Fibroblast of skin of right quadriceps (primary cell): ENCODE measurements at regions not wholly inside any gene's neighbourhood (a gene's known extent, or its start where the extent isn't known, plus 50 kb on each side); places are given as distances from the start of the nearest gene placed in this dataset.
A peak's percentile ranks its signal among the peaks of the same experiment; 100 is the strongest.

Experiments
- DNase-seq: peaks from one replicate; pipeline ENCODE4 v3.0.0-alpha.2; 2013

DNA sequence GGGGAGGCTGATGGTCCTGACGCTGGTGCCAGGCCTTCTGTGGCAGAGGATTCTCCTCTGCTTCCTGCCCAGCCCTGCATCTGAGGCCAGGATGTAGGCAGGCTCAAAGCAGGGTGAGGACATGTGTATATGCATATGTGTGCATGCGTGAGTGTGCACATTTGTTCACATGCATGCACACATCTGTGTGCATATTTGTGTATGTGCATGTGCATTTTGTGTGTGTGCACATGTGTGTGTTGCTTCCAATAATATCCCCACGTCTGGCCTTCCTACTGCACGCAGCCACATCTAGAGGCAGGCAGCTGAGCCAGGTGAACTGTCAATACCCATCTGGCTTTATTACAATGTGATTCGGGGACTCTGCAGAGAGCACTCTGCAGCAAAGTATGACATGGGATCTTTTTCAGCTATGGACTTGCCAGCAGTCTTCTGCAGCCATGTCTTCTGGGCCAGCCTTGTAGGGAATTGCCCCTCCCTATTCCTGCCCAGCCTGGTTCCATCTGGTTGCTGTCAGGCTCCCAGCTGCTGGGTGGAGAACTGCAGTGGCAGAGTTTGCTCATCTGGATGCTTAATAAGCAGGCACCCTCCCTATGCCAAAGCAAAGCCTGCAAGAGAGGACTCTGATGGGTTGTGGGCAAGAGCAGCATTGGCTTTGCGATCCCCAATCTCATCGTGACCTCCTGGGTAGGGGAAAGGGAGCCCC, 140.7 kb downstream of the PFKFB3 start:
- no peak for DNase-seq

DNA sequence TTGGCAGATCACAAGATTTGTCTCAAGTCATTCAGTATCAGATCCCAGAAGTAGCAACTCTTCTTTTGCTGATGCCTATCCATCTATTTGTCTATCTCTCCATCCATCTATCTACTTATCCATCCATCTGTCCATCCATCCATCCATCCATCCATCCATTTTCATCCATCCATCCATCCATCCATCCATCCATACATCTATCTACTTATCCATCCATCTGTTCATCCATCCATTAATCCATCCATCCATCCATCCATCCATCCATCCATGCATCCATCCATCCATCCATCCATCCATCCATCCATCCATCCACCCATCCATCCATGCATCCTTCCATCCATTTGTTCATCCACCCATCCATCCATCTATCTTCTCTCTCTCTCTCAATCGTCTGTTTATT, 142.7 kb downstream of the PFKFB3 start:
- no peak for DNase-seq

DNA sequence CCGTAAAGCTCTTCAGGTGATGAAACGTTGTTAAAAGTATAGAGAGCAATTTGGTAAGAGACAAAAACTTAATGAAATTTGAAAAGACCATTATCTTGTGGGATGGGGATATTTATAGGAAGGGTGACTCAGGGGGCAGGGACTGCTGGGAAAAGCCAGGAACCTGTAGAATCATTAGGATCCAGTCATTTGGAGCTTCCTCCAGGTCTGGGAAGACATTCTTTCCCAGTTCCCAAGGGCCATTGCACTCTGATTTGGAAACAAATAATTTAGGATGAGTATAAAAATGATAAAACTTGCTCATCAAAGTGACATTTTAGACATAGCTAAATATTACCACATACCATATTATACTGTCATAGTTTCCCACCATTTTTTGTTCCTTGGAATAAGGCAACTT, 143.9 kb downstream of the PFKFB3 start:
- peak; percentile 74 for DNase-seq

DNA sequence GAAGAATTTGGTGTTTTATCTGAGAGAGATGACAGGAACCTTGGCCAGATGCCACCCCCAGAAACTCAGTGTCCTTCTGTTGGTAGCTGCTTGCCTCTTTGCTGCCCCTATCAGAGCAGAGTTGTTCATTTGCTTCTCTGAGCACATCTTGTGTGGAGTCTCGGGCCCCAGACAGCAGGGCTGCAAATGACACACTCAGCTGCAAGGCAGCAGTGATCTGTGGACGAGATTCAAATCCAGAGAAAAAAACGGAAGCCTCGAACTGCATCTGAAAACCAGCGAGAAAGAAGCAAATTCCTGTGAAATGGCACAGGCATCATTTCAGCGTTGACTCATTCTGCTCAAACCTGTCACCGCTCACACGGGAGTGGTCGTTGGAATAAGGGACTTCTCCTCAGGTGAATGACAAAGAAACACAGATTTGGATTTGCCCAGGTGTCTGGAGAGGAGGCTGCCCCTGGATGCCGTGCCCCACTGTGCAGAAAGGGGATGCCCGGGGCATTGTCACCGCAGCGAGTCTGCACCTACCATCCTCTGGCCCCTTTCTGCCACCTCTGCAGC, 144.7 kb downstream of the PFKFB3 start:
- DNase-seq = peak; percentile 44

DNA sequence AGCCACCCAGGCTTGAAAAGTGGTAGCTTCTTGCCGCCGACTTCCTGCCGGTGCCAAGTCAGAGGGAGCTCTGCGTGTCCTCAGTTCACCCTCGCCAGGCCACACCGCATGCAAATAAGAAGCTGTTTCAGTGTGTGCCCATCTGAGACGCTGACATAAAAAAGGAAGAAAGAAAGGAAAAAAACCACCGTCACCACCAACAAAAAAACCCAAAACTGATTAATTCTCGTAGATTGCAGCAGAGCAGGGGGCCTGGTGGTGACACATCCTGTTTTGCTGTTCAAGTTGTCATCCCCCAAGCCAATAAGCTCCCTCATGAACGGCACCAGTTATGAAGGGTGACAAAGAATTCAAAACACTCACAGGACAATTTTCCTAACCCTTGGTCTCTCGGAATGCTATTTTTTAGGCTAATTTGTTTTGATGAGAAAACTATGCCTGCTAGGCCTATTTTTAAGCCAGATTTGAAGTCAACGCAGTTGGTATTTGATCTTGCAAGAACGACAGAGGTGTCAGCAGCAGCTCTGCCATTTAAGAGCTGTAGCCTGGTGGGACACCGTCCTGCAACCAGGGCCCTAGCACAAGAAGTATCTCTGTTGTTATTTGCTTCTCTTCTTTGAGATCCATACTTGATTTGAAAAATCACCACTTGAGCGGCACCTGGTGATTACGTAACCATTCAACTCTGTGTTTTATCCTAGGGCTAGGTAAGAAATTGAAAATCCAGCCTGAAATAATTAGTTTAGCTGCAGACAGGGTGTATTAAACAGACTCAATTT, 145.6 kb downstream of the PFKFB3 start:
- DNase-seq = peak; percentile 41

DNA sequence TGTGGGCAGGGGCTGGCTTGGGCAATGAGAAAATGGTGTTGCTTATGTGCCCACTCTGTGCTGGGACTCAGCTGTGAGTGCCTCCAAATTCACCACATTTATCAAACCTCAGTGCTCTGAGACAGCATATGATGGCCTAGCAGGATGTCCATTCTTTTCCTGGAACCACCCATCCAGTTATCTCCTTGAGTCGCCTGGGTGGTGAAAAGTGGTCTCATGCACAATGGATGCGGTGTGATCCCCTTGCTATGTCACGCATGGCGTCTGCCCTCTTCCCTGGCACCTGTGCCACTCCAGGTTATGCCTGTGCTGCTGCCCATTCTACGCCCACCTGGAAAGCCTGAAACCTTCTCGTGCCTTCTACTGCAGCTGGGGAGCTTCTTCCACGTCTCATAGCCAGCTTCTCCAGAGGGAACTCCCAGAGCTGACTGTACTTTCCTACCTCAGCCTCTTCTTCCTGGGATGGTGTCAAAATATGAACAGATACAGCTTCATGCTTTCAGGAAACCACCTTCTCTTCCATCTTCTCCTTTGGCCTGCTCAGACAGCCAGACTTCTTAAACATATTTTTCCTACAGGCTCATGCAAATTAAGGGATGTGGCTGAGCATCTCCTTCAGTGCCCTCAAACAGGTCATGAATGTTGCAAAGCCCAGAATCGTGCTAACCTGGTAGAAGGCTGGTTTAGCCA, 147.3 kb downstream of the PFKFB3 start:
- DNase-seq = no peak

DNA sequence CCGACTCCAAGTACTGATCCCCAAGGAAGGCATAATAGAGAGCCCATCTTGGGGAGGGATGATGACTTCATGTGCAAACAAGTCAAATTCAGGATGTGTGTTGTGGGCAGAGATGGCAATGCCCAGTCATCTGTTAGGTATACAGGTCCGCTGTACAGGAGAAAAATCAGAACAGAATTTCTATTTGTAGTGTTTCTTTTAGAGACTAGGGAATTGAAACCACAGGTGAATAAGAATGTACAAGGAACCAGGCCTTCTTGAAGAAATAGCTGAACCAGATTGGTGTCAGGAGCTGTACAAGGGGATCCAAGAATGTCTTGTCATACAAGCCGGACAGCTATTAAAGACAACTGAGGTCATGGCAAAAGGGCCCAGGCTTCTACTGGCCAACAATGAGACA, 147.9 kb downstream of the PFKFB3 start:
- no peak for DNase-seq

DNA sequence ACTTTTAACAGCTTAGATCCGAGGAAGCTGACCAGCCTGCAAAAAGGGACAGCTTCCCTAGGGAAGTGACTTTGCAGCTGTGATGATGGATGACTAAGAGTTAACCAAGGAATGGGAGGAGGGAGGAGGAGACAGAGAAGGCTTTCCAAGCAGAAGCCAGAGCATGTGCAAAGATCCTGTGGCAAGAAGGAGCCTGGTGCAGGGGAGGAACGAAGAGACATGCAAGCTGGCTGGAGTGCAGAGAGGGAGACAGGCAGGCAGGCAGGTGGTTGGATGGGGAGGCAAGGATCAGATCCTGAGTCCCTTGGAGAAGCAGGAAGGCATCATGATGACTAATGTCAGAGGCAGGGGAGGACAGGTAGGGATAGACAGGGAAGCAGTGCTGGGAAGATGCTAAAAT, 148.8 kb downstream of the PFKFB3 start:
- no peak for DNase-seq

DNA sequence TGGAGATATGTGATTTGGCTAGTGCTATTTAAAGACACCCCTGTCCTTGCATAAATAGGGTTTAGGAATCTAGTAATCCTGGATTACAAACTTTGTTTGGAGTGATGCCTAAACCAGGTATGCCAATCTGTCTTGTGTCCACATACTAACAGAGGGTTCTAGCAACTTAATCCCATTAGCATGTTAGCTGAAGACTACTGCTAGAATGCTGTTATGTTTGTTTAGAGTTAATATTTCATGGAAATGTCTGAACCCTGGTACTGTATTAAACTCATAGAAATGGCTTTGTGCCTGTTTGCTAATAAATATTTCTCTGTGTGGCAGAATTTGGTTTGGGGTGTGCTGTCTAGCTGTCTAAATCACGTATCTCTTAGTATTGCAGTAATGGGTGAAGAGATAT, 150.8 kb downstream of the PFKFB3 start:
- no peak for DNase-seq

DNA sequence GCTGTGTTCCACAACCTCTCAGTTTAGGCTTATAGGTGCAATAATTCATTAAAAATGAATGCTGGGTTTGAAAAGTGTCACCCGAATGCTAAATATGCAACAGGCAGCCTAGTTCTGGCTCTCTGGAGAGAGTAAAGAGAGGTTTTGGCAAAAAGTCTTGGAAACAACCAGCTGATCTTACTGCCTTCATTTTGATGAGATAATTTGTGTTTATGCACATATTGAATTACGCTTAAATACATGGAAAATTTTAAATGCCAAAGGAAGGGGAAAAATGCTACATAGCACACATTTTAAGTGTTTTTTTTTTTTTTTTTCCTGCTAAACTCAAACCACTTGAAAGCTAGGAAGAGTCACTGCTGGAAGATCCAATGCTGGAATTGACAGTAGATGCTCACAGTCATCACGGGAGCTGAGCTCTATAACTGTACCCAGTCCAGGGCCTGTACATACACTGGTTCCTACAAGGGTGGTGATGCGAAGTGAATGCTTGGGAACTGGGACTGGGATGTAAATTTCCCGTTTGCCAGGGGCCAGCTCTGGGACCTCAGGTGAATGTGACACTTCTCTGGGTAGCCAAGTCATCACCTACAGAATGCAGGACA, 151.5 kb downstream of the PFKFB3 start:
- DNase-seq = no peak

DNA sequence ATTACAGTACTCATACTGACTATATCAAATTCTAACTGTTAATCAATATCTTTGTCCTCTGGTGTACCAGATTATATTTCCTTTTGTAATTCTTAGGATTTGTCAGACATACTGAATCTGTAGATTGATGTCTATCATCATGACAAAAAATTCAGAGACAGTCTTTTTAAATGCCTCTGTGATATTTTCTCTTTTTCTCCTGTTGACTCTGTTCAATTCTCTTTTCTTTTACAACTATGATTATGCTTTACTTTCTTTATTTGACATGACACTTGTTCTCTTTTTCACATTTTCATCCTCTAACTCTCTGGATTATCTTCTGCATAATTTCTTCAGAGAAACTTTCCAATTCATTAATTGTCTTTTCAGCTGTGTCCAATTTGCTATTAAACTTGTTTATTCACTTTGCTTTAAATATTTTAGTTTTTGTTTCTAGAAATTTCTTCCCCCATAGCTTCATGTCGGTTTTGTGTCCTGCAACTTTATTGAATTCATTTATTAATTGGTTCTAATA, 153.6 kb downstream of the PFKFB3 start:
- no peak for DNase-seq

DNA sequence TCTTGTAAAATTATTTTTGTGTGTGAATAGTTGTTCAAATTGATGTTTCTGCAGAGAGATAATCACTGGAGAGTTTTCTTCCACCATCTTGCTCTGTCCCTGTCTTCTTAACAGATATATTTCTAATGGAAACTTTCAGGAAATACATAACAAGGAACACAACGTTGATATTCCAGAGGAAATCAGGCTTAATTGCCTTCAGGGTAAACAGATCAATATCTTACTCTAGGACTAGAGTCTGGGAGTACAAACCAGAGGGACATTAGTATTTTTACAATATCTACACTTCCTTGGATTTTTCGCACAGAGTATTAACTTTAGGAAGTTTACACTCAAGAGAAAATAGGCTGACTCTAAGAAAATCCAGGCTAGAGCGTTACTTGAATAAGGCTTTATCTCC, 159.1 kb downstream of the PFKFB3 start:
- DNase-seq = no peak

DNA sequence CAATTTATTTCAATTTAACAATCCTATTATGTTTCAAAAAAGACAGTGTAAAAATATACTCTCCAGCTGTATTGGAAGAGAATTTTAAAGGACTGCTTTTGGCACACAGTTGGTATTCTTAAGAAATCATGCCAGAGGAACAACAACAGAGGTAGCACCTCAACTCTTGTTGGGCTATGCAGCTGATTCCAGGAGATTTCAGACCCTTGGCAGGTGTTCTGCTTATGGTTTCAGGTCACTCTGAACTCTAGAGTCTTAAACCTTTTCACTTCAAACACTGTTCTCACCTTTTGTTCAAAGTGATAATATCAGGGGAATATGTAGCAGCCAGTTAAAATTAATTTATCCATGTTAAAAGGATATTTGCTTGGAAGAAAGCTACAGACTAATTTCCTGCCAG, 160.1 kb downstream of the PFKFB3 start:
- DNase-seq = no peak

DNA sequence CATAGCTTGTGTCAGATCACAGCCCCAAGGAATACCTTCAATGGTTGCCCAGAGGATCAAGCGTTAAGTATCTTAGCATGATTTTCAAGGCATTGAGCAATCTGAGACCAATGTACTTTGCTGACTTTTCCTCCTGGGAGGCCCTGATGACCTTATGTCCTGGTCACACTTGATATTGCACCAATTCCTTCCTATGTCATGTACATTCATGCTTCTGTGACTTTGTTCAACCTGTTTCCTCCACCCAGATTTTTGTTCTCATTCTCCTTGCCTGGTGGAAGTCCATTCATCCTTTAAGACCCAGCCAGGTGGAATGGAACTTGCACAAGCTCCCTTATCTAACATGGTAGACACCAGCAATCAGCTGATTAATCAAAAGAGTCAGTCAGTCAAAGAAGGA, 160.8 kb downstream of the PFKFB3 start:
- no peak for DNase-seq

DNA sequence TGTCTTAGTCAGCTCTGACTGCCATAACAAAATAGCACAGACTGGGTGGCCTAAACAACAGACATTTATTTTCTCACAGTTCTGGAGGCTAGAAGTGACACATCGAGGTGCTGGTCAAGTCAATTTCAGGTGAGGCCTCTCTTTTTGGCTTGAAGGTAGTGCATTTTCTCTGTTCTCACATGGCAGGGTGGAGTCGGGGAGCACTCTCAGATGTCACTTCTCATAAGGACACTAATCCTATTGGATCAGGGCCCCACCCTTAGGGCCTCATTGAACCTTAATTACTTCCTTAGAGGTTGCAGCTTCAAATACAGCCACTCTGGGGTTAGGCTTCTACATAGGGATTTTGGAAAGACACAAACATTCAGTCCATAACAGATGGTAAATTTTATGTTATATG, 161.6 kb downstream of the PFKFB3 start:
- DNase-seq = no peak

DNA sequence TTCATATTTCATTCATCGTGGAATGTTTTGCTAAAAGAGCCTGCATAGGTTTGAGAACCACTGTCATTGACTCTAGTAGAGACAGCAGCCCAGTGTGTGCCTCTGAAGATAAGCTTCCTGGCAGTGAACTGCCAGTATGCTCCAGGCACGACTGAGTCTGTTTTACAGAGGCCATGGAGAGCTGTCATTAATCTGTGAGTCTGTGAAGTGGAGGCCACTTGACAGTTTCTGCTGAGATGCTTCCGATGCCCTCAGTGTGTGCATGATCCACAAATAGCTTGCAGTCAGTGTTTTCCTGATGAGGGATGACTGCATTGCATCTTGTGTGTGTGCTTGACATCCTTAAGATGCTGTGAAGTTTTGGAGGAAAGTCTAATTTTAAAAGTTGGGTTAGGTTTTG, 162.2 kb downstream of the PFKFB3 start:
- no peak for DNase-seq

DNA sequence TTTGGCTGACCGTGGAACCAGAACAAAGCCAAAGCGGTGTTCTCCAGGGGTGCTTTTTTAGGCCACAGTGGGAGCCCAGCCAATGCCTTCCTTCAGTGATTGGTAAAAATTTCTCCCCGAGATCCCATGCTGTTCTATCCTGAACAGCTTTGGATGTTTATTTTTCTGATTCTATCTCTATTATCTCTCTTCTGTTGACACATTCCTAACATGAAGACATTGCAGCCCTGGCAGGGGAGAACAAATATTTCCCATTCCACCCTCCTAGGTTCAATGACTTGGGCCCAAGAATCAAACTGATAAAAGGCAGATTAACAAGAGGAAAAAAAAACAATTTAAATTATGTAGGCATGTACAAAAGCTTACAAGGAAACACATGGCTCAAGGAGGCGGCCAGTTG, 162.7 kb downstream of the PFKFB3 start:
- no peak for DNase-seq
